ENCODE measurements at regions not wholly inside any gene's neighbourhood (a gene's known extent, or its start where the extent isn't known, plus 50 kb on each side); places are given as distances from the start of the nearest gene placed in this dataset.

- H2BK5ac ChIP-seq (ENCODE audit: low read depth, low read length, poor library complexity, severe bottlenecking), result no peak overlapping the region
- no peak overlapping the region for H4K91ac ChIP-seq (ENCODE audit: low read length)
- no peak overlapping the region for H2AFZ ChIP-seq (ENCODE audit: low read depth, low read length)
- no peak overlapping the region for H3K14ac ChIP-seq (ENCODE audit: low read length in 2 of 2)
- H4K8ac ChIP-seq (ENCODE audit: low read length), result no peak overlapping the region
- no peak overlapping the region for H3K27ac ChIP-seq (ENCODE audit: low read length, poor library complexity, severe bottlenecking)
- no peaks in the 10 kb centered on the region for H3K4me1 ChIP-seq (ENCODE audit: control insufficient read depth, insufficient read depth, low read depth, low read length)
- H3K79me1 ChIP-seq (replicated peaks; ENCODE audit: low read length, poor library complexity, severe bottlenecking), result no peaks in the 10 kb centered on the region
- H3K36me3 ChIP-seq (ENCODE audit: control insufficient read depth in 1 of 2, insufficient read depth in 2 of 2, low read depth in 1 of 2, low read length in 2 of 2), result no peaks in the 10 kb centered on the region
- H2BK120ac ChIP-seq (ENCODE audit: low read depth, low read length), result no peak overlapping the region
- H2BK12ac ChIP-seq (ENCODE audit: low read length in 2 of 2), result no peak overlapping the region
- no peak overlapping the region for H3K23ac ChIP-seq (ENCODE audit: low read length in 2 of 2)
- no peak overlapping the region for H2AK5ac ChIP-seq (ENCODE audit: low read length, severe bottlenecking)
- H3K4me2 ChIP-seq (ENCODE audit: low read length, poor library complexity, severe bottlenecking), result no peak overlapping the region
- no peak overlapping the region for H2BK15ac ChIP-seq (ENCODE audit: low read depth, poor library complexity, severe bottlenecking)
- H3K18ac ChIP-seq (ENCODE audit: low read depth in 1 of 2, low read length in 2 of 2), result no peak overlapping the region
- H3K9me3 ChIP-seq (ENCODE audit: control insufficient read depth, low read length), result no peaks in the 10 kb centered on the region
- H3K27me3 ChIP-seq (ENCODE audit: control insufficient read depth in 1 of 2, insufficient read depth in 1 of 2, low read length in 2 of 2), result peaks cover 0 to 7% of the 10 kb centered on the region in 2 experiments
- no peak overlapping the region for H3K9ac ChIP-seq (ENCODE audit: low read length)
- no peak overlapping the region for H3K4ac ChIP-seq (ENCODE audit: low read depth in 1 of 2, low read length in 2 of 2)
- no peak for DNase-seq
- 93% methylated on average over 2 of the region's 3 CpGs for WGBS
- H3K4me3 ChIP-seq (ENCODE audit: insufficient read depth in 1 of 2, low read depth in 1 of 2, low read length in 2 of 2), result no peak overlapping the region
Observed at GRCh38 chr9:99326917-99327189, 104.8 kb downstream of the SEC61B start.

GRCh38 chr9:99327667-99328066 lies 105.6 kb downstream of the SEC61B start:
- H3K14ac ChIP-seq (ENCODE audit: low read length in 2 of 2), result no peak overlapping the region
- WGBS, result 96% methylated on average over 2 of the region's 3 CpGs

GRCh38 chr9:99335280-99335679 lies 113.2 kb downstream of the SEC61B start:
- Histone ChIP-seq H3K23ac (ENCODE audit: low read length in 2 of 2) (no peak overlapping the region), H3K4me1 (ENCODE audit: control insufficient read depth, insufficient read depth, low read depth, low read length) (no peaks in the 10 kb centered on the region), H3K14ac (ENCODE audit: low read length in 2 of 2) (no peak overlapping the region), H3K27me3 (ENCODE audit: control insufficient read depth in 1 of 2, insufficient read depth in 1 of 2, low read length in 2 of 2) (peaks cover 3 to 4% of the 10 kb centered on the region in 2 experiments), H2AK5ac (ENCODE audit: low read length, severe bottlenecking) (no peak overlapping the region), H3K9ac (ENCODE audit: low read length) (no peak overlapping the region), H3K79me1 (replicated peaks; ENCODE audit: low read length, poor library complexity, severe bottlenecking) (no peaks in the 10 kb centered on the region), H4K91ac (ENCODE audit: low read length) (no peak overlapping the region), H2BK120ac (ENCODE audit: low read depth, low read length) (no peak overlapping the region), H3K27ac (ENCODE audit: low read length, poor library complexity, severe bottlenecking) (no peak overlapping the region), H3K36me3 (ENCODE audit: control insufficient read depth in 1 of 2, insufficient read depth in 2 of 2, low read depth in 1 of 2, low read length in 2 of 2) (no peaks in the 10 kb centered on the region), H3K4me2 (ENCODE audit: low read length, poor library complexity, severe bottlenecking) (no peak overlapping the region), H3K4ac (ENCODE audit: low read depth in 1 of 2, low read length in 2 of 2) (no peak overlapping the region), H3K9me3 (ENCODE audit: control insufficient read depth, low read length) (no peaks in the 10 kb centered on the region), H2BK5ac (ENCODE audit: low read depth, low read length, poor library complexity, severe bottlenecking) (no peak overlapping the region), H2BK15ac (ENCODE audit: low read depth, poor library complexity, severe bottlenecking) (no peak overlapping the region), H2BK12ac (ENCODE audit: low read length in 2 of 2) (no peak overlapping the region), H4K8ac (ENCODE audit: low read length) (no peak overlapping the region), H3K4me3 (ENCODE audit: insufficient read depth in 1 of 2, low read depth in 1 of 2, low read length in 2 of 2) (no peak overlapping the region), H3K18ac (ENCODE audit: low read depth in 1 of 2, low read length in 2 of 2) (no peak overlapping the region), H2AFZ (ENCODE audit: low read depth, low read length) (no peak overlapping the region)
- DNase-seq, result no peak
- 60% methylated on average over 1 of the region's 4 CpGs for WGBS

More at GRCh38 chr9:99327667-99328066, 105.6 kb downstream of the SEC61B start:
- no peak overlapping the region for H3K18ac ChIP-seq (ENCODE audit: low read depth in 1 of 2, low read length in 2 of 2)
- H2AK5ac ChIP-seq (ENCODE audit: low read length, severe bottlenecking), result no peak overlapping the region
- no peak overlapping the region for H2BK5ac ChIP-seq (ENCODE audit: low read depth, low read length, poor library complexity, severe bottlenecking)
- H3K36me3 ChIP-seq (ENCODE audit: control insufficient read depth in 1 of 2, insufficient read depth in 2 of 2, low read depth in 1 of 2, low read length in 2 of 2), result no peaks in the 10 kb centered on the region
- no peak overlapping the region for H4K8ac ChIP-seq (ENCODE audit: low read length)
- no peak overlapping the region for H2BK12ac ChIP-seq (ENCODE audit: low read length in 2 of 2)
- H2BK15ac ChIP-seq (ENCODE audit: low read depth, poor library complexity, severe bottlenecking), result no peak overlapping the region
- H2AFZ ChIP-seq (ENCODE audit: low read depth, low read length), result no peak overlapping the region
- H3K79me1 ChIP-seq (replicated peaks; ENCODE audit: low read length, poor library complexity, severe bottlenecking), result no peaks in the 10 kb centered on the region
- H3K4me2 ChIP-seq (ENCODE audit: low read length, poor library complexity, severe bottlenecking), result no peak overlapping the region
- H3K23ac ChIP-seq (ENCODE audit: low read length in 2 of 2), result no peak overlapping the region
- H3K27me3 ChIP-seq (ENCODE audit: control insufficient read depth in 1 of 2, insufficient read depth in 1 of 2, low read length in 2 of 2), result peaks cover 0 to 4% of the 10 kb centered on the region in 2 experiments
- H2BK120ac ChIP-seq (ENCODE audit: low read depth, low read length), result no peak overlapping the region
- no peaks in the 10 kb centered on the region for H3K4me1 ChIP-seq (ENCODE audit: control insufficient read depth, insufficient read depth, low read depth, low read length)
- DNase-seq, result no peak
- no peak overlapping the region for H4K91ac ChIP-seq (ENCODE audit: low read length)
- no peaks in the 10 kb centered on the region for H3K9me3 ChIP-seq (ENCODE audit: control insufficient read depth, low read length)
- no peak overlapping the region for H3K9ac ChIP-seq (ENCODE audit: low read length)
- no peak overlapping the region for H3K4ac ChIP-seq (ENCODE audit: low read depth in 1 of 2, low read length in 2 of 2)
- no peak overlapping the region for H3K27ac ChIP-seq (ENCODE audit: low read length, poor library complexity, severe bottlenecking)
- no peak overlapping the region for H3K4me3 ChIP-seq (ENCODE audit: insufficient read depth in 1 of 2, low read depth in 1 of 2, low read length in 2 of 2)

- H4K8ac ChIP-seq (ENCODE audit: low read length), result no peak overlapping the region
- peaks cover 3 to 4% of the 10 kb centered on the region in 2 experiments for H3K27me3 ChIP-seq (ENCODE audit: control insufficient read depth in 1 of 2, insufficient read depth in 1 of 2, low read length in 2 of 2)
- no peaks in the 10 kb centered on the region for H3K9me3 ChIP-seq (ENCODE audit: control insufficient read depth, low read length)
- WGBS, result 76% methylated on average over 2 of the region's 3 CpGs
- H3K14ac ChIP-seq (ENCODE audit: low read length in 2 of 2), result no peak overlapping the region
- no peak overlapping the region for H3K18ac ChIP-seq (ENCODE audit: low read depth in 1 of 2, low read length in 2 of 2)
- no peak for DNase-seq
- no peak overlapping the region for H2BK120ac ChIP-seq (ENCODE audit: low read depth, low read length)
- no peaks in the 10 kb centered on the region for H3K4me1 ChIP-seq (ENCODE audit: control insufficient read depth, insufficient read depth, low read depth, low read length)
- H2BK12ac ChIP-seq (ENCODE audit: low read length in 2 of 2), result no peak overlapping the region
- H3K4me2 ChIP-seq (ENCODE audit: low read length, poor library complexity, severe bottlenecking), result no peak overlapping the region
- no peak overlapping the region for H2BK5ac ChIP-seq (ENCODE audit: low read depth, low read length, poor library complexity, severe bottlenecking)
- no peak overlapping the region for H3K23ac ChIP-seq (ENCODE audit: low read length in 2 of 2)
- no peak overlapping the region for H3K4ac ChIP-seq (ENCODE audit: low read depth in 1 of 2, low read length in 2 of 2)
- no peaks in the 10 kb centered on the region for H3K36me3 ChIP-seq (ENCODE audit: control insufficient read depth in 1 of 2, insufficient read depth in 2 of 2, low read depth in 1 of 2, low read length in 2 of 2)
- H3K4me3 ChIP-seq (ENCODE audit: insufficient read depth in 1 of 2, low read depth in 1 of 2, low read length in 2 of 2), result no peak overlapping the region
- H2AFZ ChIP-seq (ENCODE audit: low read depth, low read length), result no peak overlapping the region
- H2AK5ac ChIP-seq (ENCODE audit: low read length, severe bottlenecking), result no peak overlapping the region
- no peak overlapping the region for H2BK15ac ChIP-seq (ENCODE audit: low read depth, poor library complexity, severe bottlenecking)
- no peak overlapping the region for H4K91ac ChIP-seq (ENCODE audit: low read length)
- no peaks in the 10 kb centered on the region for H3K79me1 ChIP-seq (replicated peaks; ENCODE audit: low read length, poor library complexity, severe bottlenecking)
- no peak overlapping the region for H3K9ac ChIP-seq (ENCODE audit: low read length)
- H3K27ac ChIP-seq (ENCODE audit: low read length, poor library complexity, severe bottlenecking), result no peak overlapping the region
Observed at GRCh38 chr9:99336005-99336404, 113.9 kb downstream of the SEC61B start.

Measured in mesenchymal stem cell (in vitro differentiated cells and primary cell).